AG04449 (cell line): ENCODE measurements at regions not wholly inside any gene's neighbourhood (a gene's known extent, or its start where the extent isn't known, plus 50 kb on each side); places are given as distances from the start of the nearest gene placed in this dataset.

Experiments used
- CTCF ChIA-PET: fragments of 350-600 bp; formaldehyde crosslinking; extraction: SDS; loops from one replicate; lab custom pipeline; 2021; ENCODE audit warnings: antibody characterized with exemption; lab: Yijun Ruan, JAX
- POLR2A ChIA-PET: fragments of 400-600, 350-600 bp; formaldehyde crosslinking; extraction: SDS; loops from one replicate; lab custom pipeline; 2020; ENCODE audit warnings: antibody characterized with exemption, inconsistent platforms; lab: Yijun Ruan, JAX
- DNase-seq: peaks from one replicate; pipeline ENCODE4 v3.0.0-alpha.2; 2010; ENCODE audit warnings: low read depth, low spot score
- H3K4me3 ChIP-seq: 2 replicates; pipeline ENCODE4 v1.5.1; 2011; ENCODE audit warnings: low read depth, mild to moderate bottlenecking, control low read depth, low read length
- CTCF ChIP-seq: IDR thresholded peaks from one replicate; pipeline ENCODE4 v1.5.1; 2011; ENCODE audit warnings: mild to moderate bottlenecking, moderate library complexity, low read length, control low read depth, inconsistent platforms; ENCODE audit not compliant: insufficient read depth; ENCODE audit errors: missing control alignments

- no peak for DNase-seq
- no peak for TF ChIP-seq CTCF
- no peak overlapping the region for H3K4me3 ChIP-seq
- ChIA-PET POLR2A (no interaction called here), CTCF (no interaction called here)
Observed at GRCh38 chr3:117168896-117169295, 459.3 kb downstream of the TUSC7 start.

- ChIA-PET POLR2A (no interaction called here), CTCF (interaction anchor here (0.8 kb wide), 1 partner anchor 702 kb away, joined by 3 read pairs; no protein-coding TSS in a partner anchor)
- no peak for TF ChIP-seq CTCF
- DNase-seq, result no peak
- H3K4me3 ChIP-seq, result no peak overlapping the region
Observed at GRCh38 chr3:117170094-117170493, 460.5 kb downstream of the TUSC7 start.

- CTCF ChIA-PET, result no interaction called here
- DNase-seq, result no peak
- no peak for TF ChIP-seq CTCF
- no peak overlapping the region for H3K4me3 ChIP-seq
- POLR2A ChIA-PET, result no interaction called here
Observed at GRCh38 chr3:117171124-117171523, 461.5 kb downstream of the TUSC7 start.

- no peak overlapping the region for H3K4me3 ChIP-seq
- DNase-seq, result no peak
- CTCF ChIA-PET, result no interaction called here
- no peak for TF ChIP-seq CTCF
- POLR2A ChIA-PET, result no interaction called here
Observed at GRCh38 chr3:117172426-117172825, 462.8 kb downstream of the TUSC7 start.

GRCh38 chr3:117181222-117181621 lies 471.6 kb downstream of the TUSC7 start:
- no peak overlapping the region for H3K4me3 ChIP-seq
- POLR2A ChIA-PET, result no interaction called here
- DNase-seq, result no peak
- CTCF ChIA-PET, result no interaction called here
- TF ChIP-seq CTCF, result no peak

GRCh38 chr3:117184574-117184973 lies 475.0 kb downstream of the TUSC7 start:
- POLR2A ChIA-PET, result interaction anchor here (0.6 kb wide), 1 partner anchor 465 kb away, joined by 3 read pairs; no protein-coding TSS in a partner anchor
- TF ChIP-seq CTCF, result no peak
- DNase-seq, result peak; percentile 74
- no peak overlapping the region for H3K4me3 ChIP-seq
- CTCF ChIA-PET, result interaction anchor here (1.4 kb wide), 1 partner anchor 9 kb away, joined by 4 read pairs; no protein-coding TSS in a partner anchor
